VCaP (cell line): ENCODE measurements at regions not wholly inside any gene's neighbourhood (a gene's known extent, or its start where the extent isn't known, plus 50 kb on each side); places are given as distances from the start of the nearest gene placed in this dataset.

ENCODE experiments used
- H3K27ac ChIP-seq: fragments of 450-650 bp; 2 replicates; pipeline ENCODE4 v1.5.1; 2017
- CTCF ChIP-seq: fragments of 450-650 bp; conservative IDR thresholded peaks from 2 replicates; pipeline ENCODE4 v1.5.1; 2017; ENCODE audit warnings: mild to moderate bottlenecking, moderate library complexity

- no peak for TF ChIP-seq CTCF
Observed at GRCh38 chr16:62102588-62102987, 66.3 kb upstream of the CDH8 start.

GRCh38 chr16:62100651-62101050, 64.4 kb upstream of the CDH8 start:
- TF ChIP-seq CTCF = no peak
- no peak overlapping the region for H3K27ac ChIP-seq

More at GRCh38 chr16:62102588-62102987, 66.3 kb upstream of the CDH8 start:
- no peak overlapping the region for H3K27ac ChIP-seq

GRCh38 chr16:62089715-62090114, 53.5 kb upstream of the CDH8 start:
- no peak for TF ChIP-seq CTCF
- no peak overlapping the region for H3K27ac ChIP-seq

GRCh38 chr16:62088731-62089410, 52.6 kb upstream of the CDH8 start:
- no peak for TF ChIP-seq CTCF
- H3K27ac ChIP-seq = no peak overlapping the region
